Left colon (tissue), 2 donors: ENCODE measurements at regions not wholly inside any gene's neighbourhood (a gene's known extent, or its start where the extent isn't known, plus 50 kb on each side); places are given as distances from the start of the nearest gene placed in this dataset.

ENCODE experiments used
- ATAC-seq: fragments of 200-7000 bp; cut with Tn5 transposase; one replicate; pipeline ENCODE4 v1.9.1; 2020; ENCODE audit warnings: mild to moderate bottlenecking, moderate library complexity
- DNase-seq, 2 donors: peaks; one replicate each; pipeline ENCODE4 v3.0.0-alpha.2; 2020
- intact Hi-C, 2 donors: fragments of 100-400 bp; cut with DNase I in 1 of 2; cut with micrococcal nuclease in 1 of 2; formaldehyde crosslinking; loops; one replicate each; pipeline versions ENCODE4 v1.11.2 to v1.14.0; 2022; cut with DNase I, micrococcal nuclease
- donor health status: DM: no; HTN: no; CAD: no.
- donor health status: DM: yes; HTN: yes; CAD: no.

DNA sequence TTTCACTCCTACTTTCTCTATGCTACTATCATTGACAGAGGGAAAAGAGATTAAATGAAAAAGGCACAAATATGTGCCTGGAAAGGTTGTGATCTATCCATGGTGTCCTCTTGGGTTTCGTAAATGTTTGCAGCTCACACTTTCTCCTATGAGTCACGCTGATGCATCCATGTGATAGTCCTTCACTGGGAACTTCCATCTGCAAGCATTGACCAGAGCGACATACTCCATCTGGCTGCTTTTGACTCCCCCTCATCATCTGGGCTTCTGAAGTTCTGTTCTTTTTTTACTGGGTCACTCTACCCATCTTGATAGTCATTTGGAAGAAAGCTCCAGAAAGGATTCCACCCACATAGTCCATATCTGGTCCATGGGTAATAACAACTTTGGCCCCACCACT is 84.7 kb upstream of the NDST3 start:
- ATAC-seq: no peak
- intact Hi-C loops: no loop called here
- no peak for DNase-seq

DNA sequence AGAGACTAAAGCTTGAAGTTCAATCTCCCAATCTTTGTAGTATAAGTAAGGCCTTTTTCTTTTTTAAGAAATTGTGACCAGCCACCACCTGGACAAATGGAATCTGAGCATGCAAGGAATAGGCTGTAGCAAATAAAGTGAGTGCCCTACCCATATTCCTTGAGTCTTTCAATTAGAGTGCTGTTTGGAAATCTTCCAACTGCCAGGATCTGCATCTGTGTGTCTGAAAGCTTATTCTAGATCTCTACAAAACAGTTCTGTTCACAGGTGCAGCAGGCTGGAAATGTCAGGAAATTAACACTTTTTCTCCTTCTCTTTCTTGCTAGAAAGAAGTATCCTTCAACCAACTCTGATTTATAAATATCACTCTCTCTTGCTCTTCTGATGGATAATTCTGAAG is 76.7 kb upstream of the NDST3 start:
- intact Hi-C loops: no loop called here
- no peak for ATAC-seq
- DNase-seq: no peak

DNA sequence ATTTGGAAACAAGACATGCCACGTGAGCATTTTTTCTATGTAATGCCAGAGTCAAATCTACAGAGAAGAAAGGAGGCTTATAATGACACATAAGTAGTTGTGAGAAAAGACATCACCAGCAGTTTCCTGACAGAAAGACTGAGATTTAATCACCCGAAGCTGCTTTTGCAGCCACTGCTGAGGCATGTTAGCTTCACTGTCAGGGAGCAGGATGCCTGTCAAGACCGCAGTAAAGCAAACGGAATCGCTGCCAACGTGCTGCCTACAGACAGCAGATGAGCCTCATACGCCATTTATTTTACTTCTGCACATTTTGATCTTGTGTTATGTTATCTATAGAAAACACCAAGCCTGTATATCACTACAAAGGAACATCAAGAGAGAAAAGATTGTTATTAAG is 68.7 kb upstream of the NDST3 start:
- no peak for DNase-seq
- intact Hi-C loops: no loop called here

GRCh38 chr4:117968606-117969005 is 65.7 kb upstream of the NDST3 start:
- DNase-seq: no peak
- intact Hi-C loops: no loop called here

More for the DNA sequence above, 68.7 kb upstream of the NDST3 start:
- no peak for ATAC-seq

GRCh38 chr4:117971403-117971802 is 62.9 kb upstream of the NDST3 start:
- no peak for DNase-seq
- intact Hi-C loops: no loop called here
- no peak for ATAC-seq

More at GRCh38 chr4:117968606-117969005, 65.7 kb upstream of the NDST3 start:
- no peak for ATAC-seq

DNA sequence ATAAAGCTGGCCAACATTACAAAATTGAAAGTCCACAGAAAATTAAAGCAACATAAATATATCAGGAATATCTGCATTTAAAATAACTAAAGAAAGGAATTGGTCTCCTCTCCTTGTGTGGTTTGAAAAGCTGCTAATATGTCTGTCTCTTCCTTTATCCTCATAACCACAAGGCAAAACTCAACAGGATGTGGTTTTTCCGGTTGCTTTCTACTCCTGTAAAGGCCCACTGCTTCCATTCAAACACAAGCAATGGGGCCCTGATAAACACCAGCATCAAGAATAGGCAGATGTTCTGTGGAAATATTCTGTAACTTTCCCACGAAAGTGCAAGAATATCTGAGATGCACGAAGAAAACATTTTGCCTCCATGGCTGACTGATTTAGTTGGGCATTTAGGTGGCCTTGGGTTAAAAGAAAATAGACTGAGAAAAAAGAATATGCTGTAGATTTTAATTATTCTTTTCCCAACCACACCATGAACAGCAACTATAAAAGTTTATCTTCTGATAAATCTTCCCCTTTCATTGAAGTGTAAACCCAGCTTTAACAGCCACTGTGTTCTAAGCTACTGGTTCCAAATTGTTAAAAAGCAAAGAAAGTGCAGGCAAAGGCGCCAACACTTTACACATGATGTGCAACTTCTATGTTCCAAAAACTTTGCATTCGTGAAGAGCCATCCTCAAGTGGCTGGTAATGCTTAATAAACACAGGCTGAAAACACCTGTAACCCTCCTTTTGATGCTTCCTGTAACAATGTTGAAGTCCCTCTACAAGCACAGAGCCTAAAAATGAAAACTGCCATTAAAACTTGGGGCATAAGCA is 50.5 kb upstream of the NDST3 start:
- intact Hi-C loops: no loop called here
- ATAC-seq: no peak
- no peak for DNase-seq

DNA sequence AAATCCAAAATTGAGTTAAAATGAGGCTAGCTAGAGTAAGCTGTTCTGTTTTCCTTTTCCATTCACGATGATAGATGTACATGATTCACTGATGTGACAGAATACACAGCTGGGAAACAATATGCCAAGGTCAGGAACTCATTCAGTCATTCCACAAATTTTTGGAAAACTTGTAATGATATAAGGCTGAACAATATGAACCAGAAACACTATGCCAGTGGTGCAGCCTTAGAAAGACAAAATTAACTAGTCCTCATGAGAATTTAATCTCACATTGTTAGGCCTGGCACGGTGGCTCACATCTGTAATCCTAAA is 50.0 kb upstream of the NDST3 start:
- intact Hi-C loops: no loop called here
- DNase-seq (no peak), ATAC-seq (no peak)
